Aorta (tissue), 5 donors: ENCODE measurements at regions not wholly inside any gene's neighbourhood (a gene's known extent, or its start where the extent isn't known, plus 50 kb on each side); places are given as distances from the start of the nearest gene placed in this dataset.
A peak's percentile ranks its signal among the peaks of the same experiment; 100 is the strongest.

Experiments
- ATAC-seq: fragments of 200-7000 bp; cut with Tn5 transposase; one replicate; pipeline ENCODE4 v1.9.1; 2022; ENCODE audit warnings: moderate library complexity; ENCODE audit not compliant: low FRiP score
- DNase-seq, 2 donors: peaks; one replicate each; pipeline ENCODE4 v3.0.0-alpha.2; 2020
- H3K27ac ChIP-seq, 2 donors: one replicate each; pipeline ENCODE4 v1.5.1; 2013; ENCODE audit warnings: low read length in 2 of 2, mild to moderate bottlenecking in 2 of 2, moderate library complexity in 2 of 2, control low read depth in 1 of 2, inconsistent platforms in 1 of 2, low read depth in 1 of 2
- H3K27me3 ChIP-seq, 2 donors: one replicate each; pipeline ENCODE4 v1.6.1; 2013; ENCODE audit warnings: control low read depth in 1 of 2, low read length in 1 of 2, mild to moderate bottlenecking in 1 of 2, moderate library complexity in 1 of 2; ENCODE audit not compliant: insufficient read depth in 2 of 2, control insufficient read depth in 1 of 2
- H3K36me3 ChIP-seq, 2 donors: one replicate each; pipeline ENCODE4 v1.6.1; 2013; ENCODE audit warnings: control low read depth in 1 of 2, low read length in 1 of 2, mild to moderate bottlenecking in 1 of 2; ENCODE audit not compliant: insufficient read depth in 2 of 2, control insufficient read depth in 1 of 2
- H3K4me1 ChIP-seq, 2 donors: one replicate each; pipeline ENCODE4 v1.6.1; 2013; ENCODE audit warnings: low read length in 2 of 2, control low read depth in 1 of 2, mild to moderate bottlenecking in 1 of 2, moderate library complexity in 1 of 2; ENCODE audit not compliant: insufficient read depth in 2 of 2, control insufficient read depth in 1 of 2
- H3K4me3 ChIP-seq, 2 donors: one replicate each; pipeline ENCODE4 v1.5.1; 2013; ENCODE audit warnings: low read length in 2 of 2, control low read depth in 1 of 2, mild to moderate bottlenecking in 1 of 2
- H3K9me3 ChIP-seq: one replicate; pipeline ENCODE4 v1.6.1; 2013; ENCODE audit warnings: mild to moderate bottlenecking, low read length; ENCODE audit not compliant: control insufficient read depth
- WGBS, 2 donors: extraction: QIAGEN DNeasy Blood & Tissue Kit; methylation state at CpG; one replicate each; pipeline ENCODE4 v1.1.7; 2013; 5-methylcytosine and 5-hydroxymethylcytosine counted together
- intact Hi-C, 2 donors: fragments of 100-400 bp; cut with DNase I; formaldehyde crosslinking; loops; one replicate each; pipeline versions ENCODE4 v1.14.2 to v1.15.0; 2022
- donor health status: healthy with polysubstance abuse.
- donor health status: Bipolar disorder and iron deficiency.
- donor health status: DM: no; HTN: no; CAD: no.
- donor health status: DM: no; HTN: no; CAD: no.
- donor health status: DM: yes; HTN: yes; CAD: no.

DNA sequence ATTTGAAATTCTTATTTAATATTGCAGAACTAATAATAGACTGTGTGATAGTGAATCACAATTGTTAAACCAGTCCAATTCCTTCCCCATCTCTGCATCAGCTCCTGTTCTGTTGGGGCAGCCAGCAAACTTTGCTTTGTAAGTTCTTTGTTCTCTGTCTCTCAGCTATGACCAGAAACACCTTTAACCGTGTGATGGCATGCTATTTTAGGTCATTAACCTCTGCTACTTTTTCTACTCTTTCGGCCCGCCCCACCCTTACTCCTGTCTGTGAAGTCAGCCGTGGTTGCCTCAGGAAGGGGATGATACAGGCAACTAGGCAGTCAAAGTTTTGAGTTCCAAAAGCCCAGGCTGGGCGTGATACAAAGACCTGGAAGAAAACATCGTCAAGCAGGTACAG is 51.3 kb upstream of the EGFL6 start:
- intact Hi-C loops, result no loop called here
- no peak for DNase-seq
- Histone ChIP-seq H3K9me3 (no peaks in the 10 kb centered on the region), H3K4me1 (peaks cover 0 to 8% of the 10 kb centered on the region in 2 donors), H3K36me3 (no peaks in the 10 kb centered on the region), H3K27me3 (no peaks in the 10 kb centered on the region), H3K4me3 (no peak overlapping the region), H3K27ac (no peak overlapping the region)
- 77 to 81% methylated on average over 6 of the region's 6 CpGs for WGBS, 2 donors
- ATAC-seq, result no peak

DNA sequence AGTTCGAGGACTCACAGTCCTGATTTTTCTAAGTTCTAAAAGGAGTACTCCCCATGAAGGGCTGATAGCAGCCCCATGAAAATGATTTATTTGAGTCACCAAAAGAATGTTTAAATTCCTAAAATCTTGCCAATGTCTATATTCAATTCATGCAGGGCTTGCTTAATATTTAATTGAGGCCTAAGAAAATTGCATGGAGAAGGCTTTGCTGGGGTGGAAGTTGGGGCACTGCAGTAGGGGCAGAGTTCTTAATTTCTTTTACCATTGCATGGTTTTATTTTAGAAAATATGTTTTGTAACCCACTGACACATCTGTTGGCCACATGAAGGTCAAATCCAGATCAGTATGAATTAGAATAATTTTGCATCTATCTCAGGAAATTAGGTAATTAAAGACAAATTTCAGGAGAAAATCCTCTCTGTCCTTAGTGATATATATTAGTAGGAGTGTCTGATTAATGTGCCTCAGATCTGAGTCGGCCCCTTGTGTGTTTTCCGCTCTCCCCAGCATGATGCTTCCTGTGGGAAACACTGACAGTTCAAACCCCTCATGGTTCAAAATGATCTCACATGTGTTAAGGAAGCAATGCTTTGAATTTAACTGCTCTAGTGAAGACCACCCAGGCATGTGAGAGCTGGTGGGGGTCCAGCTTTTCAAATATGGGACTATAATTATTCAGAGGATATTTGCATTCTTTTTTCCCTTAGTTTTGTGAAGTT is 54.0 kb upstream of the EGFL6 start:
- H3K27me3 ChIP-seq, result no peaks in the 10 kb centered on the region
- H3K9me3 ChIP-seq, result no peaks in the 10 kb centered on the region
- ATAC-seq, result no peak
- no peak overlapping the region for H3K27ac ChIP-seq
- peaks cover 0 to 3% of the 10 kb centered on the region in 2 donors for H3K4me1 ChIP-seq
- no peak for DNase-seq
- H3K36me3 ChIP-seq, result no peaks in the 10 kb centered on the region
- 70 to 73% methylated on average over 3 of the region's 3 CpGs for WGBS, 2 donors
- intact Hi-C loops, result no loop called here
- H3K4me3 ChIP-seq, result no peak overlapping the region

GRCh38 chrX:13511944-13512330 is 57.5 kb upstream of the EGFL6 start:
- Histone ChIP-seq H3K36me3 (no peaks in the 10 kb centered on the region), H3K9me3 (no peaks in the 10 kb centered on the region), H3K27me3 (no peaks in the 10 kb centered on the region), H3K4me1 (no peaks in the 10 kb centered on the region), H3K27ac (no peak overlapping the region), H3K4me3 (no peak overlapping the region)
- WGBS, 2 donors, result 75 to 99% methylated on average over 2 of the region's 2 CpGs
- ATAC-seq (no peak), DNase-seq (no peak)
- intact Hi-C loops, result no loop called here

DNA sequence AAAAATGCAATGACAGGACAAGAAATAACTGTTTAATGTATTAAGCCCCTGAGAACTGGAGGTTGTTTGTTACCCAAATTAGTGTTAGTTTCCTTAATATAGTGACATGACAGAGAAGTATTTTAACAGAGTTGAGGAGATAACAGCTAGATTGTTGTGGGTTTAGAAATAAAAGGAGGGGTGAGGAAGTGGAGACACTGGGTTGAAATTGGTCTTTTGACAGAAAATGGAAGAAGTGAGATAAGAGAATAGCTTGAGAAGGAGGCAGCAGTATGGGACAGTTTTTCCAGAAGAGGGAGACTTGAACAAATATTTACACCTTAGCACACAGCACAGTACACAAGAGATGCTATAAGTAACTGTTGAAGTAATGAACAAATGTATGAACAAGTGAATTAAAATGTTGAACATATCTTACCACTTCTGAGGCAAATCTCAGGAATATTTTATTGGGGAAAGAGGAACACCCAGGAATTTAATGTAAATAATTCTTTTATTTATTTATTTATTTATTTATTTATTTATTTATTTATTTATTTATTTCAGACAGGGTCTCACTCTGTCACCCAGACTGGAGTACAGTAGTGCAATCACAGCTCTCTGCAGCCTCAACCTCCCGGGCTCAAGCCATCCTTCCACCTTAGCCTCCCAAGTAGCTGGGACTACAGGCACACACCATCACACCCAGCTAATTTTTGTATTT is 58.0 kb upstream of the EGFL6 start:
- Histone ChIP-seq H3K9me3 (no peaks in the 10 kb centered on the region), H3K4me1 (no peaks in the 10 kb centered on the region), H3K27me3 (no peaks in the 10 kb centered on the region), H3K4me3 (no peak overlapping the region), H3K27ac (no peak overlapping the region), H3K36me3 (no peaks in the 10 kb centered on the region)
- WGBS, 2 donors, result 95 to 100% methylated on average over 1 of the region's 1 CpG
- DNase-seq (no peak), ATAC-seq (no peak)
- intact Hi-C loops, result no loop called here

GRCh38 chrX:13507893-13508292 is 61.5 kb upstream of the EGFL6 start:
- Histone ChIP-seq H3K4me1 (no peaks in the 10 kb centered on the region), H3K27me3 (no peaks in the 10 kb centered on the region), H3K27ac (no peak overlapping the region), H3K36me3 (no peaks in the 10 kb centered on the region), H3K4me3 (no peak overlapping the region), H3K9me3 (no peaks in the 10 kb centered on the region)
- DNase-seq (no peak), ATAC-seq (no peak)
- 77 to 96% methylated on average over 2 of the region's 2 CpGs for WGBS, 2 donors
- intact Hi-C loops, result loop anchor here (2.0 to 10.0 kb wide), 3 partner anchors 139 to 524 kb away; no protein-coding TSS in a partner anchor

GRCh38 chrX:13506574-13506973 is 62.8 kb upstream of the EGFL6 start:
- Histone ChIP-seq H3K36me3 (no peaks in the 10 kb centered on the region), H3K27me3 (no peaks in the 10 kb centered on the region), H3K27ac (no peak overlapping the region), H3K4me3 (no peak overlapping the region), H3K9me3 (no peaks in the 10 kb centered on the region), H3K4me1 (no peaks in the 10 kb centered on the region)
- WGBS, 2 donors, result 6 to 7% methylated on average over 5 of the region's 5 CpGs
- peak in 1 of 2 donors; percentile 80 for DNase-seq
- intact Hi-C loops, result loop anchor here (1.0 to 10.0 kb wide), 4 partner anchors 140 to 526 kb away; no protein-coding TSS in a partner anchor
- ATAC-seq, result no peak

DNA sequence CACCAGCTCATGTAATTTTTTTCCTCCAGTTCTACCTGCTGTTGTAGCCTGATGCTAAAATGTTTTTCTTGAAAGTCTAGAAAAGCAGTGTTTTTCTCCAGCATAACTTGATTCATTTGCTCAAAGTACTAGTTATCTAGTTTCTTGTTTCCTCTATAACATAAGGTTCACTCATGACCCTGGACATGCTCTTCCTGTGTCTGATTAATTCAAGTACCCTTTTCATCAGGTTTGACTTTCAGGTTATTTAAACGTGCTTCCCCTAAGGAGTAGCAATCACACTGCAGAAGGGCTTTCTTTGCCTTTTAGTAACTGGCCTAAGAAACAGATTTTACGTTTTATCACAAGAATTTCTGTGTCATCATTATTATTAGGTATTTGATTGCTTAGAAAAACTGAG is 66.8 kb upstream of the EGFL6 start:
- DNase-seq (no peak), ATAC-seq (no peak)
- Histone ChIP-seq H3K27me3 (no peaks in the 10 kb centered on the region), H3K36me3 (no peaks in the 10 kb centered on the region), H3K27ac (no peak overlapping the region), H3K4me3 (no peak overlapping the region), H3K4me1 (no peaks in the 10 kb centered on the region), H3K9me3 (no peaks in the 10 kb centered on the region)
- 35 to 63% methylated on average over 2 of the region's 2 CpGs for WGBS, 2 donors
- intact Hi-C loops, result loop anchor here (10.0 kb wide), 1 partner anchor 242 kb away; no protein-coding TSS in a partner anchor

GRCh38 chrX:13499736-13500135 is 69.7 kb upstream of the EGFL6 start:
- Histone ChIP-seq H3K4me3 (no peak overlapping the region), H3K36me3 (no peaks in the 10 kb centered on the region), H3K27me3 (no peaks in the 10 kb centered on the region), H3K4me1 (no peaks in the 10 kb centered on the region), H3K27ac (no peak overlapping the region), H3K9me3 (no peaks in the 10 kb centered on the region)
- intact Hi-C loops, result loop anchor here (10.0 kb wide), 1 partner anchor 245 kb away; no protein-coding TSS in a partner anchor
- no peak for DNase-seq
- 50 to 55% methylated on average over 2 of the region's 2 CpGs for WGBS, 2 donors
- no peak for ATAC-seq

DNA sequence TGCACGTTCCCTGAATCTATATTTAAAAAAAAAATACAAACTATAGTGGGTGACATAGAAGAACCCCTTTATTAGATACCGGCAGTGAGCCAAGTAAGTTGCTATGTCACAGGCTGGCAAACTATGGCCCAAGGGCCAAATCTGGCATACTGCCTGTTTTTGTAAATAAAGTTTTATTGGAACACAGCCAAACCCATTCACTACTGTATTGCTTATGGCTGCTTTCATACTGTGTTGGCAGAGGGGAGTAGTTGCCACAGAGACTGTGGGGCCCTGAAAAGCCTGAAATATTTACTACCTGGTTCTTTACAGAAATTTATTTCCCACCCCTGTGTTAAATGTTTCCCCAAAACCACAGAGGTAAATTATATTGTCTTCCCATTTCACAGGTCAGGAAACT is 71.2 kb upstream of the EGFL6 start:
- H3K36me3 ChIP-seq, result no peaks in the 10 kb centered on the region
- ATAC-seq, result no peak
- H3K4me1 ChIP-seq, result no peaks in the 10 kb centered on the region
- no peaks in the 10 kb centered on the region for H3K27me3 ChIP-seq
- intact Hi-C loops, result no loop called here
- no peak for DNase-seq
- H3K27ac ChIP-seq, result no peak overlapping the region
- no peaks in the 10 kb centered on the region for H3K9me3 ChIP-seq
- H3K4me3 ChIP-seq, result no peak overlapping the region
- WGBS, 2 donors, result 88 to 96% methylated on average over 2 of the region's 2 CpGs
